GM23248 (cell line): ENCODE measurements at regions not wholly inside any gene's neighbourhood (a gene's known extent, or its start where the extent isn't known, plus 50 kb on each side); places are given as distances from the start of the nearest gene placed in this dataset.

Experiments used
- DNase-seq: peaks from one replicate; pipeline ENCODE4 v3.0.0-alpha.2; 2015
- H2AFZ ChIP-seq: fragments of 200-600 bp; sonication (generic); 2 replicates; pipeline ENCODE4 v1.6.1; 2016; ENCODE audit warnings: antibody characterized with exemption
- H3F3A ChIP-seq: fragments of 200-600 bp; sonication (generic); 2 replicates; pipeline ENCODE4 v1.6.1; 2016; ENCODE audit warnings: mild to moderate bottlenecking, antibody characterized with exemption, mixed run types; ENCODE audit not compliant: insufficient read depth
- H3K27ac ChIP-seq: fragments of 200-600 bp; sonication (generic); 2 replicates; pipeline ENCODE4 v1.5.1; 2016; ENCODE audit warnings: mild to moderate bottlenecking
- H3K27me3 ChIP-seq: fragments of 200-600 bp; sonication (generic); replicated peaks from 2 replicates; pipeline ENCODE4 v1.6.1; 2016; ENCODE audit warnings: mild to moderate bottlenecking; ENCODE audit not compliant: insufficient read depth
- H3K36me3 ChIP-seq: fragments of 200-600 bp; sonication (generic); 2 replicates; pipeline ENCODE4 v1.6.1; 2016; ENCODE audit warnings: low read depth, mild to moderate bottlenecking
- H3K4me1 ChIP-seq: fragments of 200-600 bp; sonication (generic); 2 replicates; pipeline ENCODE4 v1.6.1; 2016; ENCODE audit warnings: mild to moderate bottlenecking; ENCODE audit not compliant: insufficient read depth
- H3K4me2 ChIP-seq: fragments of 200-600 bp; sonication (generic); one replicate; pipeline ENCODE4 v1.6.1; 2016; ENCODE audit warnings: mild to moderate bottlenecking; ENCODE audit not compliant: unreplicated experiment
- H3K4me3 ChIP-seq: fragments of 200-600 bp; sonication (generic); 2 replicates; pipeline ENCODE4 v1.5.1; 2016; ENCODE audit warnings: mild to moderate bottlenecking
- H3K79me2 ChIP-seq: fragments of 200-600 bp; sonication (generic); 2 replicates; pipeline ENCODE4 v1.6.1; 2016; ENCODE audit warnings: mild to moderate bottlenecking; ENCODE audit not compliant: insufficient read depth
- H3K9ac ChIP-seq: fragments of 200-600 bp; sonication (generic); 2 replicates; pipeline ENCODE4 v1.6.1; 2016; ENCODE audit warnings: mild to moderate bottlenecking
- H3K9me2 ChIP-seq: fragments of 200-600 bp; sonication (generic); 2 replicates; pipeline ENCODE4 v1.6.1; 2016; ENCODE audit warnings: mixed run types, mild to moderate bottlenecking, moderate library complexity; ENCODE audit not compliant: insufficient read depth
- H3K9me3 ChIP-seq: fragments of 200-600 bp; sonication (generic); one replicate; pipeline ENCODE4 v1.6.1; 2017; ENCODE audit warnings: low read depth
- H4K20me1 ChIP-seq: fragments of 200-600 bp; sonication (generic); 2 replicates; pipeline ENCODE4 v1.6.0; 2016; ENCODE audit not compliant: insufficient read depth
- EZH2 ChIP-seq: fragments of 200-600 bp; sonication (generic); IDR thresholded peaks from 2 replicates; pipeline ENCODE4 v1.6.1; 2018; ENCODE audit warnings: antibody characterized with exemption, mild to moderate bottlenecking; ENCODE audit not compliant: insufficient read depth, poor library complexity, severe bottlenecking
- EZH2phosphoT487 ChIP-seq: fragments of 200-600 bp; sonication (generic); IDR thresholded peaks from 2 replicates; pipeline ENCODE4 v1.6.1; 2018; ENCODE audit warnings: antibody characterized with exemption, moderate library complexity, mild to moderate bottlenecking, low read depth; ENCODE audit not compliant: insufficient read depth
- WGBS, 2 experiments: methylation state at CpG; one replicate each; pipeline ENCODE4 v1.1.6; 2015 to 2017; ENCODE audit warnings: low lambda C conversion rate in 2 of 2, low coverage in 1 of 2; ENCODE audit errors: missing lambda C conversion rate in 2 of 2; 5-methylcytosine and 5-hydroxymethylcytosine counted together
- in situ Hi-C: fragments of 300-500 bp; cut with MboI; formaldehyde crosslinking; loops from 2 replicates; pipeline ENCODE4 v1.15.0; 2020

DNA sequence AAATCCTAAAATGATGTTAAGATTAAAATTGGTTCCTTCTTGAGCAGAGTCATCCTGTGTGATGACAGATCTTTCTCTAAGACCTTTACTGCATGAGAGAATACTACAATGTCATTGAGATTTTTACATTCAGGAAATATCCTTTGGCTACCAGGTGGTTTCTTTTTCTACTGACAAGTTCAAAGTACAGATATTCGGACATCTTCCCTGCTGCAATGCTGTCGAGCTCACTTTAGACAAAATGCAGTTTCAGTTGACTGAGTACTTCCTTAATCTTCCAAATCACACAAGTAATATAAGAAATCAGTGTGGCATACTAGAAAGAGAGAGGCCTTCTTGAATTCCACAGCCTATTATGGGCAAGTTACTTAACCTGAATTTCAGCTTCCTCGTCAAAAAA lies 207.9 kb upstream of the ACVR2A start:
- Histone ChIP-seq H3K4me2 (no peak overlapping the region), H2AFZ (no peak overlapping the region), H3K27me3 (no peaks in the 10 kb centered on the region), H3K9ac (no peak overlapping the region), H3K27ac (no peak overlapping the region), H3K9me3 (no peaks in the 10 kb centered on the region), H3K9me2 (no peaks in the 10 kb centered on the region), H3K36me3 (no peaks in the 10 kb centered on the region), H4K20me1 (no peaks in the 10 kb centered on the region), H3F3A (no peaks in the 10 kb centered on the region), H3K79me2 (no peaks in the 10 kb centered on the region), H3K4me3 (no peak overlapping the region), H3K4me1 (peaks cover 13% of the 10 kb centered on the region; the same call in 1 of the 2 replicates)
- TF ChIP-seq EZH2 (no peak), EZH2phosphoT487 (no peak)
- WGBS, 2 experiments, result 64 to 69% methylated on average over 3 of the region's 3 CpGs
- in situ Hi-C loops, result no loop called here
- DNase-seq, result no peak

DNA sequence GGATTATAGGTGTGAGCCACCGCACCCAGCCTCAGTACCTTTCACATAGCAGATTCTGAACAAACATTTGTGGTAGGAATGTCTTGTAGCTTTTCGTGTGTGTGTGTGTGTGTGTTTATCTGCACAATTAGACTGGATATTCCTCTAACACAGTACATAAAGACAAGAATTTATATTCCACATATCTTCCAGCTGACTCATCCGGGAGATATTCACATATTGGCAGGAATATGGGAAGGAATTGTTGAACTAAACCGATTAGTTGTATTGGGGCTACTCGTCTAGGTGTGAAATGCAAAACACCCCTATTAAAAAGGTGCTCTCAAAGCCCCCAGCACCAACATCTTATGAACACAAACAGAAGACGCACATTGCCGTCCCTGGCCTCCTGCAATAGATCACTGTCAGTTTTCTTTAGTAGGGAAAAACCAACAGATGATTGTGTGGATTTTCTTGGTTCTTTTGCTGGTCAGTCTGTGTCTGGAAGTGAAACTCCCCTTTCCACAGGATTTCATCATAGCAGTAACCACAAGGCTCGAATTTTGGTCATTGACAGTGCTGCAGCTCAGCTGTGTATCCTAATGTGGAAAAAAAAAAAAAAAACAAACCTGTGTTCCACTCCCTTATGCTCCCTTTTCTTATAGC lies 208.5 kb upstream of the ACVR2A start:
- Histone ChIP-seq H3K4me2 (no peak overlapping the region), H3K27ac (no peak overlapping the region)

GRCh38 chr2:147634826-147635225 lies 210.0 kb upstream of the ACVR2A start:
- no peak overlapping the region for H2AFZ ChIP-seq
- H3K9me2 ChIP-seq, result no peaks in the 10 kb centered on the region
- H4K20me1 ChIP-seq, result no peaks in the 10 kb centered on the region
- no peak overlapping the region for H3K4me3 ChIP-seq
- H3K27me3 ChIP-seq, result no peaks in the 10 kb centered on the region
- peaks cover 13% of the 10 kb centered on the region; the same call in 1 of the 2 replicates for H3K4me1 ChIP-seq
- no peaks in the 10 kb centered on the region for H3K79me2 ChIP-seq
- TF ChIP-seq EZH2, result no peak
- TF ChIP-seq EZH2phosphoT487, result no peak
- no peak overlapping the region for H3K4me2 ChIP-seq
- H3K9me3 ChIP-seq, result no peaks in the 10 kb centered on the region
- no peak overlapping the region for H3K27ac ChIP-seq
- no peak for DNase-seq
- in situ Hi-C loops, result no loop called here
- H3F3A ChIP-seq, result no peaks in the 10 kb centered on the region
- H3K9ac ChIP-seq, result no peak overlapping the region
- 61 to 73% methylated on average over 2 of the region's 2 CpGs for WGBS, 2 experiments
- H3K36me3 ChIP-seq, result no peaks in the 10 kb centered on the region

More for the DNA sequence above, 208.5 kb upstream of the ACVR2A start:
- in situ Hi-C loops, result no loop called here
- Histone ChIP-seq H3K27me3 (no peaks in the 10 kb centered on the region), H3K79me2 (no peaks in the 10 kb centered on the region), H3K4me1 (peaks cover 13% of the 10 kb centered on the region; the same call in 1 of the 2 replicates), H3K9me3 (no peaks in the 10 kb centered on the region), H4K20me1 (no peaks in the 10 kb centered on the region), H2AFZ (no peak overlapping the region), H3K9ac (no peak overlapping the region), H3F3A (no peaks in the 10 kb centered on the region), H3K9me2 (no peaks in the 10 kb centered on the region), H3K4me3 (no peak overlapping the region), H3K36me3 (no peaks in the 10 kb centered on the region)
- DNase-seq, result peak; percentile 66
- TF ChIP-seq EZH2 (no peak), EZH2phosphoT487 (no peak)
- 52% methylated on average over 8 of the region's 8 CpGs for WGBS, 2 experiments

DNA sequence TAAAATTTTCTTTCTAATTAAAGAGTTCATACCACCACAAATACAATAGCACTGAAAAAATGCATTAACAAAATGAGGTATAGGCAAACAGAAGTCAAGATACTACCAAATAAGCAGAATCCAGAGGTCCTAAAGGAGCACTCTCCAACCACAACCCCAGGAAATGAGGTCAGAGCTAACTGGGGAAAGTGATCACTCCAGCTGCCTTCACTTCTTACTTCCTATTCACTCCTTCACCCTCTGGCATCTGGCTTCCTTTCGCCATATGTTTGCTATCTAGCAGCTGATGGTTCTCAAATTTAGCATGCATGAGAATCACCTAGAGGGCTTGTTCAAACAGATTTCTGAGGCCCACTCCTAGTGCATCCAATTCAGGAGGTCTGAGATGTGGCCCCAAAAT lies 212.6 kb upstream of the ACVR2A start:
- no peaks in the 10 kb centered on the region for H3K36me3 ChIP-seq

More for the DNA sequence above, 212.6 kb upstream of the ACVR2A start:
- in situ Hi-C loops, result no loop called here
- Histone ChIP-seq H2AFZ (no peak overlapping the region), H3K79me2 (no peaks in the 10 kb centered on the region), H3K4me1 (peaks cover 23% of the 10 kb centered on the region), H3K9me2 (no peaks in the 10 kb centered on the region), H3K27ac (no peak overlapping the region), H4K20me1 (no peaks in the 10 kb centered on the region), H3K4me2 (no peak overlapping the region), H3K9me3 (no peaks in the 10 kb centered on the region), H3F3A (no peaks in the 10 kb centered on the region), H3K27me3 (no peaks in the 10 kb centered on the region), H3K4me3 (no peak overlapping the region), H3K9ac (no peak overlapping the region)
- no peak for DNase-seq
- no peak for TF ChIP-seq EZH2phosphoT487
- no peak for TF ChIP-seq EZH2
- WGBS, 2 experiments, result 87 to 100% methylated on average over 1 of the region's 1 CpG
